Astrocyte of the cerebellum (primary cell): ENCODE measurements at regions not wholly inside any gene's neighbourhood (a gene's known extent, or its start where the extent isn't known, plus 50 kb on each side); places are given as distances from the start of the nearest gene placed in this dataset.

Experiments
- DNase-seq: peaks from one replicate; pipeline ENCODE4 v3.0.0-alpha.2; 2011; ENCODE audit warnings: low read depth
- H3K4me3 ChIP-seq: 2 replicates; pipeline ENCODE4 v1.5.1; 2011; ENCODE audit warnings: mild to moderate bottlenecking, low read depth, low read length, moderate library complexity
- in situ Hi-C: cut with HindIII; loops from 2 replicates; pipeline ENCODE4 v1.10.0; 2017; ENCODE audit warnings: low sequenced_read_pairs
- TF ChIP-seq, protein P1 (sequence below): IDR thresholded peaks from 2 replicates; pipeline ENCODE4 v1.5.1; 2012; ENCODE audit warnings: low read length, low read depth, moderate library complexity, mild to moderate bottlenecking; ENCODE audit errors: missing control alignments

DNA sequence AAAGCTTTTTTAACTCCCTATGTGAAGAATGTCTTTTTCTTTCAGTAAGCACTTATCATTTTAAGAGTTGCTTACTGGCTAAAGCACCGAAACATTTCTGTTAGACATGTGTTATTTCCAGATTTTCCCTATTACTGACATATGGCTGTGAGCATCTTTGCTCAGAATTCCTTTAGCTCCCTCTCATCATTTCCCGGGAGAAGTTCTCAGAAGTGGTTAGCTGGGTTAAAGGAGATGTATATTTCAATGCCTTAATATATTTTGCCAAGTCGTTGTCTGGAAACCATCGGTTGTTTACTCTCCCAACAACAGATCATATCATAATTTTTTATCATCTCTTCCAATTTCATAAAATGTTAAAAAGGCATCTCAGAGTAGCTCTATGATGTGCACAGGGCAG, 396.5 kb downstream of the OCA2 start:
- in situ Hi-C loops = no loop called here
- no peak for DNase-seq
- no peak overlapping the region for H3K4me3 ChIP-seq
- TF ChIP-seq, protein P1, sequence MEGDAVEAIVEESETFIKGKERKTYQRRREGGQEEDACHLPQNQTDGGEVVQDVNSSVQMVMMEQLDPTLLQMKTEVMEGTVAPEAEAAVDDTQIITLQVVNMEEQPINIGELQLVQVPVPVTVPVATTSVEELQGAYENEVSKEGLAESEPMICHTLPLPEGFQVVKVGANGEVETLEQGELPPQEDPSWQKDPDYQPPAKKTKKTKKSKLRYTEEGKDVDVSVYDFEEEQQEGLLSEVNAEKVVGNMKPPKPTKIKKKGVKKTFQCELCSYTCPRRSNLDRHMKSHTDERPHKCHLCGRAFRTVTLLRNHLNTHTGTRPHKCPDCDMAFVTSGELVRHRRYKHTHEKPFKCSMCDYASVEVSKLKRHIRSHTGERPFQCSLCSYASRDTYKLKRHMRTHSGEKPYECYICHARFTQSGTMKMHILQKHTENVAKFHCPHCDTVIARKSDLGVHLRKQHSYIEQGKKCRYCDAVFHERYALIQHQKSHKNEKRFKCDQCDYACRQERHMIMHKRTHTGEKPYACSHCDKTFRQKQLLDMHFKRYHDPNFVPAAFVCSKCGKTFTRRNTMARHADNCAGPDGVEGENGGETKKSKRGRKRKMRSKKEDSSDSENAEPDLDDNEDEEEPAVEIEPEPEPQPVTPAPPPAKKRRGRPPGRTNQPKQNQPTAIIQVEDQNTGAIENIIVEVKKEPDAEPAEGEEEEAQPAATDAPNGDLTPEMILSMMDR = no peak

DNA sequence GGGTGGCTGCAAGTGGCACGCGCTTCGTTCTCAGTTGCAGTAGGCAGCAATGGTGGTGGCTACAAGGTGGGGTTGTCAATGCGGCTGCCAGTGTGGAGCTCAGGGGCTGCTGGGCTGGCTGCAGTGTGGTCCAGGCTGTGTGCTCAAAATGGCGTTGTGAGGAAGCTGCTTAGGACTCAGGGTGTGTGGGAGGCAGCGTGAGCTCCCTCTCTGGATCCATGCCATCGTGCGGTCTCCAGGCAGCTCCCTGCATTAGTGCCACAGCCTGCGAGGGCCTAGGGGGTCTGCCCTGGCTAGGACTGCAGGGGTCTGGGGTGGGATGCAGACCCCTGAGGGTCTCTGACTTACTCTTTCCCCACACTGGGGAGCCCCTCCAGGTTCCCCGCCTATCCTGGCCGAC, 397.2 kb downstream of the OCA2 start:
- H3K4me3 ChIP-seq = no peak overlapping the region
- TF ChIP-seq, protein P1 = no peak
- DNase-seq = no peak
- in situ Hi-C loops = no loop called here

DNA sequence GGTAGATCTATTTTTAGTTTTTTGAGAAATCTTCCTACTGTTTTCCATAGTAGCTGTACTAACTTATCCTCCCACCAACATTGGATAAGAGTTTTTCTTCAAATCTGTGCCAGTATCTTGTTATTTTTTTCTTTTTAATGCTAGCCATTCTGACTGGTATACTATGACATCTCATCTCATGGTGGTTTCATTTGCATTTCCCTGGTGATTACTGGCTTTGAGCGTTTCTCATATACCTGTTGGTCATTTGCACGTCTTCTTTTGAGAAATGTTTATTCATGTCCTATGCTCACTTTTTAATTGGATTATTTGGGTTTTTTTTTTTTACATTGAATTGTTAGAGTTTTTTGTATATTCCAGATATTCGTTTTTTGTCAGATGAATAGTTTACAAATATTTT, 398.1 kb downstream of the OCA2 start:
- TF ChIP-seq, protein P1 = no peak
- in situ Hi-C loops = no loop called here
- H3K4me3 ChIP-seq = no peak overlapping the region

DNA sequence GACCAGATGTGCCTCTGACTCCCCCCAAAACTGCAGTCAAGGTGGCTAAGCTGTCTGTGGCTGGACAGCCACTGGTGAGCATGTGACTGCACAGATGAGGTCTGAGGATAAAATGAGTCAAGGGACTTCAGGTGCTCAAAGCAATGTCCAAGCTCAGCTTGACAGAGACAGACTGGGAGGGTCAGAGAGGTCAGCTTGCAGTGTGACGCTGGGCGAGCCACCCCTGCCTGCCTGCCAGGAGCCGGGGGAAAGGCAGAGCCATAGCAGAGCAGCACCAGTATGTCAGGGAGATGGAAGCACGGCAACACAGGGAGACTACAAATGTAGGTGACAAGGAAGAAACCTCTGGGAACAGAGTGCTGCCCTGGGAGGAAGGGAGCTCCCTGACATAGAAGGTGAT, 399.4 kb downstream of the OCA2 start:
- TF ChIP-seq, protein P1 = no peak
- in situ Hi-C loops = loop anchor here (25.0 kb wide), 1 partner anchor 187 kb away; no protein-coding TSS in a partner anchor
- no peak for DNase-seq
- no peak overlapping the region for H3K4me3 ChIP-seq

More for the DNA sequence above, 398.1 kb downstream of the OCA2 start:
- no peak for DNase-seq

DNA sequence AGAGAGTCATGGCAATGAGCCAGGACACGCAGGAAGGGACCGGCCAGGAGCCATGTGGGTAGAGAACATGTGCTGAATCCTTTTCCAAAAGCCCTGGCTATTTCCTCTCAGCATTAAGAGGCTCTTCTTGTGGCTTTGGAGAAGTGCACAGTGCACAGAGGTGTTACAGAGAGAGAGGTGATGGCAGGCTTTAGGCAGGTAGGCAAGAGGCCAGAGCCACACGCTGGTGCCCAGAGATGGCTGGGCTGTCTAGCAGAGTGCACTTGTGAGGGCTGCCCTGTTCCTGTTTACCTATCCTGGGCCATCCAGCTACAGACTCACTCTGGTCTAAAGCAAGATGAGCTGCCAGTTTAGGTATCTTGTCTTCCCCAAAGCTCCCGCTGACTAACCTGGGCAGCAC, 402.6 kb downstream of the OCA2 start:
- in situ Hi-C loops = loop anchor here (25.0 kb wide), 1 partner anchor 184 kb away; no protein-coding TSS in a partner anchor
- H3K4me3 ChIP-seq = no peak overlapping the region
- DNase-seq = no peak
- TF ChIP-seq, protein P1 = no peak

DNA sequence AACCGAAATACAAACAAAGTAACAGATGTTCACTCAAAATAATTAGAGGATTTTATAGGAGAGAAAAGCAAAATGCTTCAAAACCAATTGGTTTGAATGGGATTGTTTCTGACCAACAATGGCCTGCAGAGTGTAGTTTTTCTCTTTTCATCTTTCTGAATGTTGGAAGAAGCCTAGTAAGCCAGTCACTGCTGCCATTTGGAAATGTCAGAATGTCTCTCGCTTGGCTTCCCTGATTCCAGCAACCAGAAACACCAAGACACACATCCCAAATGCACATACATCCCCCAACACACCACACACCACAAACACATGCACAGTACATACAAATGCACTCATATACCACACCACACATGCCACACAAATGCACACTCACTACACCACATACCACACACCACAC, 403.4 kb downstream of the OCA2 start:
- DNase-seq = no peak
- in situ Hi-C loops = loop anchor here (25.0 kb wide), 1 partner anchor 183 kb away; no protein-coding TSS in a partner anchor
- TF ChIP-seq, protein P1 = no peak
- H3K4me3 ChIP-seq = no peak overlapping the region
